ENCODE measurements at regions not wholly inside any gene's neighbourhood (a gene's known extent, or its start where the extent isn't known, plus 50 kb on each side); places are given as distances from the start of the nearest gene placed in this dataset.

DNA sequence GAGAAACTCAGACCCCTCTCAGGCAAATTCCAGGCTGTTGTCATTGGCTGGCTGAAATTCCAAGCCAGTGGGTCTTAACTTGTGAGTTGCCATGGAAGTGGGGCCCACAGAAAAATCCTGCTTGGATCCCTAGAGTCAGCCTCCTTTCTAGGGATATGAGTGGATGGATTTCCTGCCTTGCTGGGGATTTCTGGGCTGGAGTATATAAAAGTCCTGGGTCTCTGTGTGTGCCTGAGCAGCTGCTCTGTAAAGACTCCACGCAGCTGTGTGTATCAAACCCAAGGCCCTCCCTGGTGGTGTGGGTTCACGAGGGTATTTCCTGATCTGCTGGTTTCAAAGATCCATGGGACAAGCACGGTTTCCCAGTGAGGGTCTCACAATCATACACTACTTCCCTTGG is 1077.1 kb downstream of the SLC16A7 start:
- H3K36me3 ChIP-seq (ENCODE audit: control insufficient read depth in 2 of 2, extremely low read depth in 1 of 2, insufficient read depth in 2 of 2, low read length in 2 of 2): no peaks in the 10 kb centered on the region
- TF ChIP-seq EZH2 (IDR thresholded peaks at IDR 0.05; ENCODE audit: low read length): no peak
- TF ChIP-seq CTCF (optimal IDR thresholded peaks at IDR 0.05 in 1 of 3, IDR thresholded peaks at IDR 0.05 in 1 of 3, conservative IDR thresholded peaks at IDR 0.05 in 1 of 3; ENCODE audit: extremely low read depth in 1 of 3, insufficient read depth in 2 of 3, low read length in 3 of 3): no peak
- H3K4me1 ChIP-seq (ENCODE audit: control insufficient read depth, extremely low read depth, insufficient read depth, low read length): no peaks in the 10 kb centered on the region
- no peaks in the 10 kb centered on the region for H3K27me3 ChIP-seq (ENCODE audit: control insufficient read depth, extremely low read depth, insufficient read depth, low read length)
- FAIRE-seq (no peak), DNase-seq (ENCODE audit: low read depth, low spot score) (no peak)
- H3K79me2 ChIP-seq (ENCODE audit: control insufficient read depth, insufficient read depth, low read length): no peaks in the 10 kb centered on the region
- H3K4me2 ChIP-seq (ENCODE audit: control insufficient read depth, extremely low read depth, insufficient read depth, low read depth, low read length): no peak overlapping the region
- no peak overlapping the region for H3K27ac ChIP-seq (ENCODE audit: control insufficient read depth, insufficient read depth, low read length)
- H3K9me1 ChIP-seq (ENCODE audit: control insufficient read depth, extremely low read depth, insufficient read depth, low read length): no peaks in the 10 kb centered on the region
- dilution Hi-C loops (cut with MboI; ENCODE audit: extremely low pct_ligation_motif_present, low sequenced_read_pairs): no loop called here
- H4K20me1 ChIP-seq (ENCODE audit: control insufficient read depth, extremely low read depth, insufficient read depth, low read length): no peaks in the 10 kb centered on the region
- H2AFZ ChIP-seq (ENCODE audit: control insufficient read depth, low read length): no peak overlapping the region
- H3K9ac ChIP-seq (ENCODE audit: control insufficient read depth, extremely low read depth, insufficient read depth, low read length): no peak overlapping the region
- H3K9me3 ChIP-seq (ENCODE audit: control insufficient read depth, low read depth, low read length): no peaks in the 10 kb centered on the region
- H3K4me3 ChIP-seq (ENCODE audit: control insufficient read depth in 2 of 3, extremely low read depth in 1 of 3, insufficient read depth in 2 of 3, low read depth in 1 of 3, low read length in 3 of 3): no peak overlapping the region

- Histone ChIP-seq H3K4me1 (ENCODE audit: control insufficient read depth, extremely low read depth, insufficient read depth, low read length) (no peaks in the 10 kb centered on the region), H3K9me1 (ENCODE audit: control insufficient read depth, extremely low read depth, insufficient read depth, low read length) (no peaks in the 10 kb centered on the region), H3K4me3 (ENCODE audit: control insufficient read depth in 2 of 3, extremely low read depth in 1 of 3, insufficient read depth in 2 of 3, low read depth in 1 of 3, low read length in 3 of 3) (no peak overlapping the region), H2AFZ (ENCODE audit: control insufficient read depth, low read length) (no peak overlapping the region), H3K4me2 (ENCODE audit: control insufficient read depth, extremely low read depth, insufficient read depth, low read depth, low read length) (no peak overlapping the region), H3K27ac (ENCODE audit: control insufficient read depth, insufficient read depth, low read length) (no peak overlapping the region), H3K36me3 (ENCODE audit: control insufficient read depth in 2 of 2, extremely low read depth in 1 of 2, insufficient read depth in 2 of 2, low read length in 2 of 2) (no peaks in the 10 kb centered on the region), H3K9me3 (ENCODE audit: control insufficient read depth, low read depth, low read length) (no peaks in the 10 kb centered on the region), H3K9ac (ENCODE audit: control insufficient read depth, extremely low read depth, insufficient read depth, low read length) (no peak overlapping the region), H3K27me3 (ENCODE audit: control insufficient read depth, extremely low read depth, insufficient read depth, low read length) (no peaks in the 10 kb centered on the region), H3K79me2 (ENCODE audit: control insufficient read depth, insufficient read depth, low read length) (no peaks in the 10 kb centered on the region), H4K20me1 (ENCODE audit: control insufficient read depth, extremely low read depth, insufficient read depth, low read length) (no peaks in the 10 kb centered on the region)
- dilution Hi-C loops (cut with MboI; ENCODE audit: extremely low pct_ligation_motif_present, low sequenced_read_pairs): no loop called here
- no peak for FAIRE-seq
- no peak for TF ChIP-seq CTCF (optimal IDR thresholded peaks at IDR 0.05 in 1 of 3, IDR thresholded peaks at IDR 0.05 in 1 of 3, conservative IDR thresholded peaks at IDR 0.05 in 1 of 3; ENCODE audit: extremely low read depth in 1 of 3, insufficient read depth in 2 of 3, low read length in 3 of 3)
- TF ChIP-seq EZH2 (IDR thresholded peaks at IDR 0.05; ENCODE audit: low read length): no peak
- DNase-seq (ENCODE audit: low read depth, low spot score): no peak
These were observed 1089.3 kb downstream of the SLC16A7 start for GRCh38 chr12:60684988-60685655.
